Epithelial cell of esophagus (primary cell): ENCODE measurements at regions not wholly inside any gene's neighbourhood (a gene's known extent, or its start where the extent isn't known, plus 50 kb on each side); places are given as distances from the start of the nearest gene placed in this dataset.

ENCODE experiments used
- DNase-seq: peaks from one replicate; pipeline ENCODE4 v3.0.0; 2010; ENCODE audit warnings: low read depth
- H3K4me3 ChIP-seq: 2 replicates; pipeline ENCODE4 v1.5.1; 2011; ENCODE audit warnings: mild to moderate bottlenecking, low read length, control low read depth
- TF ChIP-seq, protein P1 (sequence below): IDR thresholded peaks from 2 replicates; pipeline ENCODE4 v1.5.1; 2011; ENCODE audit warnings: low read depth, mild to moderate bottlenecking, low read length, control low read depth, inconsistent platforms; ENCODE audit not compliant: insufficient read depth; ENCODE audit errors: missing control alignments

DNA sequence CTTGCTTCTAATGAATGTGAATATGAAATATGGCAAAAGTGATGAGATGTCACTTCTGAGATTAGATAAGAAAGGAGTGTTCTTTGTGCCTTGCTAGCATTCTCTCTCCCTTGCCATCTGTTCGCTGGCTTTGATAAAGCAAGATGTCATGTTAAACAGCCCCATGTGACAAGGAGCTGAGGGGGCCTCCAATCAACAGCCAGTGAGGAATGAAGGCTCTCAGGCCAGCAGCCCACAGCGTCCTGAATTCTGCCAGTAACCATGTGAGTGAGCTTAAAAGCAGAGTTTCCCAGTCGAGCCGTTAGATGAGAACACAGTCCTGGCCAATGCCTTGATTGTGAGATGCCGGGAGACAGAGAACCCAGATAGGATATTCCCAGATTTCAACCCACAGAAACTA, 198.8 kb downstream of the IRS1 start:
- DNase-seq, result no peak
- H3K4me3 ChIP-seq, result no peak overlapping the region
- TF ChIP-seq, protein P1, sequence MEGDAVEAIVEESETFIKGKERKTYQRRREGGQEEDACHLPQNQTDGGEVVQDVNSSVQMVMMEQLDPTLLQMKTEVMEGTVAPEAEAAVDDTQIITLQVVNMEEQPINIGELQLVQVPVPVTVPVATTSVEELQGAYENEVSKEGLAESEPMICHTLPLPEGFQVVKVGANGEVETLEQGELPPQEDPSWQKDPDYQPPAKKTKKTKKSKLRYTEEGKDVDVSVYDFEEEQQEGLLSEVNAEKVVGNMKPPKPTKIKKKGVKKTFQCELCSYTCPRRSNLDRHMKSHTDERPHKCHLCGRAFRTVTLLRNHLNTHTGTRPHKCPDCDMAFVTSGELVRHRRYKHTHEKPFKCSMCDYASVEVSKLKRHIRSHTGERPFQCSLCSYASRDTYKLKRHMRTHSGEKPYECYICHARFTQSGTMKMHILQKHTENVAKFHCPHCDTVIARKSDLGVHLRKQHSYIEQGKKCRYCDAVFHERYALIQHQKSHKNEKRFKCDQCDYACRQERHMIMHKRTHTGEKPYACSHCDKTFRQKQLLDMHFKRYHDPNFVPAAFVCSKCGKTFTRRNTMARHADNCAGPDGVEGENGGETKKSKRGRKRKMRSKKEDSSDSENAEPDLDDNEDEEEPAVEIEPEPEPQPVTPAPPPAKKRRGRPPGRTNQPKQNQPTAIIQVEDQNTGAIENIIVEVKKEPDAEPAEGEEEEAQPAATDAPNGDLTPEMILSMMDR, result no peak

GRCh38 chr2:226600184-226600583, 199.4 kb downstream of the IRS1 start:
- TF ChIP-seq, protein P1, result no peak
- H3K4me3 ChIP-seq, result no peak overlapping the region
- no peak for DNase-seq

DNA sequence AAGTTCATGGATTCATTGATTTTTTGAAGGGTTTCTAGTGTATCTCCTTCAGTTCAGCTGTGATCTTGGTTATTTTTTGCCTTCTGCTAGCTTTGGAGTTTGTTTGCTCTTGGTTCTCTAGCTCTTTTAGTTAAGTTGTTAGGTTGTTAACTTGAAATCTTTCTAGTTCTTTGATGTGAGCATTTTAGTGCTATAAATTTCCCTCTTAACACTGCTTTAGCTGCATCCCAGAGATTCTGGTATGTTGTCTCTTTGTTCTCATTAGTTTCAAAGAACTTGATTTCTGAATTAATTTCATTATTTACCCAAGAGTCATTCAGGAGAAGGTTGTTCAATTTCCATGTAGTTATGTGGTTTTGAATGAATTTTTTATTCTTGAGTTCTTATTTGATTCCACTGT, 210.6 kb downstream of the IRS1 start:
- TF ChIP-seq, protein P1, result no peak
- H3K4me3 ChIP-seq, result no peak overlapping the region

GRCh38 chr2:226585130-226585561, 214.5 kb downstream of the IRS1 start:
- no peak for DNase-seq
- TF ChIP-seq, protein P1, result no peak
- no peak overlapping the region for H3K4me3 ChIP-seq

More for the DNA sequence above, 210.6 kb downstream of the IRS1 start:
- no peak for DNase-seq

GRCh38 chr2:226584518-226585055, 215.0 kb downstream of the IRS1 start:
- H3K4me3 ChIP-seq, result no peak overlapping the region
- TF ChIP-seq, protein P1, result no peak
- DNase-seq, result no peak

DNA sequence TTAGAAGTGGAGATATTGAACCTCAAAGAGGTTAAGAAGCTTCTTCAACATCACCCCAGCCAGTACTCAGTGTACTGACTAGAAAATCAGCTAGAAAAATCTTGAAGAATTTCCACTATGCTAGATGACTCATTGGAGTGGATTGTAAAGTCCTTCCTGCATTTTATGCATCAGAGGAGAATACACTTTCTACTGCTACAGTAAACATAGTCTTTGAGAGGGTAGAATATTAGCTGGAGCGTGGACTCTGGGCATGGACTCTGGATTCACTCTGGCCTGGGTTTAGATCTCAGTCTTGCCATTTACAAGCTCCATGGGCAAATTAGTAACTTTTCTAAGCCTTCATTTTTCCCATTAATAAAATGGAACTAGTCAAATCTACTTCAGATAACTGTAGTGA, 215.9 kb downstream of the IRS1 start:
- TF ChIP-seq, protein P1, result no peak
- peak; percentile 77 for DNase-seq
- no peak overlapping the region for H3K4me3 ChIP-seq

DNA sequence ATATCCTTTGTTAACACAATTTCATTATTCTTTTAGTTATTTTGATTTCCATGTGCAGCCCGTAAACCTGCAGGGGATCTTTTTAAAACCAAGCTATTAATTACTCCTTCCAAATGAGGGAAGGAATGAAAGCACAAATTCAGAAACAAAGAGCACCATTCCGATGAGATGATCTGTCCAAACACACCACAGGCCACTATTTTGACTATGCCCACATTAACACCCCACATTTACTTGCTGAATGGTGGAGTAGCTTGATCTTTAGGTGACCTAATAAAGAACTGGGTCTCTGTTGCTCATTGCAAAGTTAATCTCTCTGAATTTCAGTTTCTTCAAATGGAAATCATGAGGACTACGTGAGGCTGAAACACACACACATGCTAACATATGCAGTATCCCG, 218.0 kb downstream of the IRS1 start:
- TF ChIP-seq, protein P1, result no peak
- DNase-seq, result no peak
- H3K4me3 ChIP-seq, result no peak overlapping the region
